Neural progenitor cell (in vitro differentiated cells): ENCODE measurements at regions not wholly inside any gene's neighbourhood (a gene's known extent, or its start where the extent isn't known, plus 50 kb on each side); places are given as distances from the start of the nearest gene placed in this dataset.

Experiments
- DNase-seq: peaks from one replicate; pipeline ENCODE4 v3.0.0-alpha.2; 2016; ENCODE audit warnings: low spot score
- H2AFZ ChIP-seq: fragments of 200-600 bp; sonication (generic); replicated peaks from 2 replicates; pipeline ENCODE4 v1.6.1; 2016; ENCODE audit warnings: antibody characterized with exemption
- H3F3A ChIP-seq: fragments of 200-600 bp; sonication (generic); 2 replicates; pipeline ENCODE4 v1.6.1; 2016; ENCODE audit warnings: antibody characterized with exemption, low read depth
- H3K27ac ChIP-seq: fragments of 200-600 bp; sonication (generic); 2 replicates; pipeline ENCODE4 v1.5.1; 2016; ENCODE audit warnings: mild to moderate bottlenecking
- H3K27me3 ChIP-seq: fragments of 200-600 bp; sonication (generic); 2 replicates; pipeline ENCODE4 v1.6.1; 2016; ENCODE audit warnings: mild to moderate bottlenecking, moderate library complexity
- H3K36me3 ChIP-seq: fragments of 200-600 bp; sonication (generic); 2 replicates; pipeline ENCODE4 v1.5.1; 2016
- H3K4me1 ChIP-seq: fragments of 200-600 bp; sonication (generic); 2 replicates; pipeline ENCODE4 v1.6.1; 2016; ENCODE audit warnings: mixed run types
- H3K4me2 ChIP-seq: fragments of 200-600 bp; sonication (generic); 2 replicates; pipeline ENCODE4 v1.6.1; 2016
- H3K4me3 ChIP-seq: fragments of 200-600 bp; sonication (generic); 2 replicates; pipeline ENCODE4 v1.5.1; 2016
- H3K79me2 ChIP-seq: fragments of 200-600 bp; sonication (generic); 2 replicates; pipeline ENCODE4 v1.6.1; 2016; ENCODE audit warnings: low read depth
- H3K9ac ChIP-seq: fragments of 200-600 bp; sonication (generic); 2 replicates; pipeline ENCODE4 v1.6.1; 2016
- H3K9me3 ChIP-seq: fragments of 200-600 bp; sonication (generic); 2 replicates; pipeline ENCODE4 v1.5.1; 2016; ENCODE audit warnings: low read depth
- H4K20me1 ChIP-seq: fragments of 200-600 bp; sonication (generic); 2 replicates; pipeline ENCODE4 v1.6.1; 2016; ENCODE audit warnings: low read depth
- H3K27ac Mint-ChIP-seq: 3 replicates; pipeline ENCODE4 v1.8.0; 2021; ENCODE audit warnings: mixed read lengths
- H3K27me3 Mint-ChIP-seq: 2 replicates; pipeline ENCODE4 v1.8.0; 2022; ENCODE audit warnings: low read depth, mild to moderate bottlenecking, inconsistent platforms, moderate library complexity, mixed read lengths; ENCODE audit not compliant: insufficient read depth
- H3K36me3 Mint-ChIP-seq: 3 replicates; pipeline ENCODE4 v1.8.0; 2021; ENCODE audit warnings: mixed read lengths
- H3K4me1 Mint-ChIP-seq: 3 replicates; pipeline ENCODE4 v1.8.0; 2021; ENCODE audit warnings: mixed read lengths
- H3K4me3 Mint-ChIP-seq: 3 replicates; pipeline ENCODE4 v1.8.0; 2021; ENCODE audit warnings: mild to moderate bottlenecking, moderate library complexity, mixed read lengths
- H3K9me3 Mint-ChIP-seq: 3 replicates; pipeline ENCODE4 v1.8.0; 2020; ENCODE audit warnings: mixed read lengths
- CTCF ChIP-seq: fragments of 200-600 bp; sonication (generic); IDR thresholded peaks from 2 replicates; pipeline ENCODE4 v1.5.1; 2017; ENCODE audit warnings: antibody characterized with exemption, mild to moderate bottlenecking
- EZH2 ChIP-seq: fragments of 200-600 bp; sonication (generic); IDR thresholded peaks from 2 replicates; pipeline ENCODE4 v1.6.1; 2017; ENCODE audit warnings: antibody characterized with exemption, mild to moderate bottlenecking, moderate library complexity
- EZH2phosphoT487 ChIP-seq: fragments of 200-600 bp; sonication (generic); IDR thresholded peaks from 2 replicates; pipeline ENCODE4 v1.6.1; 2017; ENCODE audit warnings: antibody characterized with exemption

DNA sequence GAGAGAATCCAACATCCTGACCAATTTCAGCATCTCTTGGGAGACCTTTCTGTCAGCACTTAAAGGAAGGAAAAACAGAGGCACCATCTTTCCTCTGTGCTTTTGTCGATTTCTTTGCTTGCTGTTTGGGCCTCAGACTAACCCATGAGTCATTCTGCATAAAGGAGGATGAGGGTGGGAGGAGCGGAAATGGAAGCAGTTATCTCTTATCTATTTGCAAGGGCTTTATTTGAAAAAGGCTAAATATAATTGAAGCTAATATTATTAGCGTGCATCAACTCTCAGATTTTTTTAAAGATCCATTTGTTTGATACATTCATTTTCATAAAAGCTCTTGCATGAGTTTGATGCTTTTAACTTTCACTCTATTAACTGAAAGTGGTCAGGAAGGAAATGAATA is 72.9 kb downstream of the ZNF622 start:
- Histone ChIP-seq H3K36me3 (no peaks in the 10 kb centered on the region), H3K9ac (no peak overlapping the region), H4K20me1 (no peaks in the 10 kb centered on the region), H3K4me2 (no peak overlapping the region), H3K4me3 (no peak overlapping the region), H3K27ac (no peak overlapping the region), H2AFZ (peak overlapping the region; percentile 65), H3K79me2 (no peaks in the 10 kb centered on the region), H3F3A (no peaks in the 10 kb centered on the region), H3K4me1 (peaks cover 9% of the 10 kb centered on the region), H3K27me3 (no peaks in the 10 kb centered on the region), H3K9me3 (no peaks in the 10 kb centered on the region)
- Mint-ChIP-seq H3K36me3 (no peaks in the 10 kb centered on the region), H3K27me3 (no peaks in the 10 kb centered on the region), H3K4me1 (peaks cover 2% of the 10 kb centered on the region), H3K9me3 (peaks cover 3% of the 10 kb centered on the region), H3K27ac (no peak overlapping the region), H3K4me3 (no peak overlapping the region)
- no peak for TF ChIP-seq EZH2
- no peak for TF ChIP-seq CTCF
- TF ChIP-seq EZH2phosphoT487 = no peak
- DNase-seq = no peak

DNA sequence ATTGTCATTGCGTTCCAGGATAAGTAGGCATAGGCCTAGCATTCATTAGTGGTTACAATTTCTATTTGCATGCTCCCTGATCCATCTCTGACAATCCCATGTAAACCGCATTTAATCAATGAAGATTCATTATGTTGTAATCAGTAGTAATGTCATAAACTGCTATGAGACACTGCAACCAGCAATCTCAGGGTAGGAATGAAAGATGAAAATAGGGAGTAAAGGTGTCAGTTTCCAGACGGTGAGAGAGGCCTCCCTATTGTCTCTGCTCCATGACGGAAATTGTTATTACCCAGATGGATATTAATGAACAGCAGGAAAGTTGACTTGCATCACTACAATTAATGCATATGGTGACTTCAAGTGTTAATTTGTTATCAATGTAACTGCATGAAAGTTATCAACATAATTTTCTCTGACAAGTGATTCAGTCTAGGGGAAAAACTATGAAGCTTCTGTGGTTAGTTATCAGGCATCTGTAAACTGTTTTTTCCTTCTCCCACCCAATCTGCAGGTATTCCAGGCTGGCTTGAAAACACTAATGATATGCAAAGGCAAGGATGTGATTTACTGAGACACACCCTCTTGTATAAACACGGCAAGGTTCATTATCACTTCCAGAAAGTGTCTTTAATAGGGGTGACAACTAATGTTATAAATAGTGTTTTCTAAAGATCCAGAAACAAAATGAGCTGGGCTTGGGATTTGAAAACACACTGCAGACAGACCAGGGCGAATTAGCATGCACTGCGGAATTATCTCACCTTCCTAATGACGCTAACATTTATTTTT is 73.5 kb downstream of the ZNF622 start:
- Histone ChIP-seq H3K4me1 (peaks cover 9% of the 10 kb centered on the region), H3F3A (no peaks in the 10 kb centered on the region), H3K4me3 (no peak overlapping the region), H3K4me2 (no peak overlapping the region), H3K9ac (no peak overlapping the region), H3K9me3 (no peaks in the 10 kb centered on the region), H3K79me2 (no peaks in the 10 kb centered on the region), H4K20me1 (no peaks in the 10 kb centered on the region), H3K36me3 (no peaks in the 10 kb centered on the region), H3K27me3 (no peaks in the 10 kb centered on the region), H3K27ac (no peak overlapping the region), H2AFZ (peak overlapping the region; percentile 65)
- Mint-ChIP-seq H3K36me3 (no peaks in the 10 kb centered on the region), H3K4me3 (no peak overlapping the region), H3K27ac (no peak overlapping the region), H3K27me3 (no peaks in the 10 kb centered on the region), H3K4me1 (peaks cover 2% of the 10 kb centered on the region), H3K9me3 (peaks cover 3% of the 10 kb centered on the region)
- no peak for DNase-seq
- TF ChIP-seq EZH2 (no peak), CTCF (no peak), EZH2phosphoT487 (no peak)

- H3F3A ChIP-seq = no peaks in the 10 kb centered on the region
- H3K27me3 ChIP-seq = no peaks in the 10 kb centered on the region
- H3K4me2 ChIP-seq = no peak overlapping the region
- Mint-ChIP-seq H3K27ac (no peak overlapping the region), H3K4me1 (peaks cover 2% of the 10 kb centered on the region), H3K4me3 (no peak overlapping the region), H3K27me3 (no peaks in the 10 kb centered on the region), H3K36me3 (no peaks in the 10 kb centered on the region), H3K9me3 (peaks cover 3% of the 10 kb centered on the region)
- H3K9ac ChIP-seq = no peak overlapping the region
- TF ChIP-seq EZH2phosphoT487 = no peak
- TF ChIP-seq CTCF = no peak
- no peak for TF ChIP-seq EZH2
- H3K79me2 ChIP-seq = no peaks in the 10 kb centered on the region
- no peaks in the 10 kb centered on the region for H3K36me3 ChIP-seq
- H3K9me3 ChIP-seq = no peaks in the 10 kb centered on the region
- H2AFZ ChIP-seq = no peak overlapping the region
- DNase-seq = no peak
- no peaks in the 10 kb centered on the region for H4K20me1 ChIP-seq
- peaks cover 9% of the 10 kb centered on the region for H3K4me1 ChIP-seq
- H3K27ac ChIP-seq = no peak overlapping the region
- H3K4me3 ChIP-seq = no peak overlapping the region
Observed at GRCh38 chr5:16390825-16391224, 74.8 kb downstream of the ZNF622 start.
